GM10248 (cell line): ENCODE measurements at regions not wholly inside any gene's neighbourhood (a gene's known extent, or its start where the extent isn't known, plus 50 kb on each side); places are given as distances from the start of the nearest gene placed in this dataset.

Source experiments
- CTCF ChIA-PET: fragments of 300-600 bp; sonication (Branson Sonifier 250); formaldehyde crosslinking; extraction: SDS; loops from one replicate; lab custom pipeline; 2021; ENCODE audit warnings: antibody characterized with exemption; lab: Yijun Ruan, JAX
- POLR2A ChIA-PET: fragments of 350-650 bp; sonication (Branson Sonifier 250); formaldehyde crosslinking; extraction: SDS; loops from one replicate; lab custom pipeline; 2020; ENCODE audit warnings: antibody characterized with exemption; lab: Yijun Ruan, JAX
- DNase-seq: peaks from one replicate; pipeline ENCODE4 v3.0.0; 2012; ENCODE audit errors: extremely low spot score
- CTCF ChIP-seq: IDR thresholded peaks from 2 replicates; pipeline ENCODE4 v1.5.1; 2012; ENCODE audit warnings: mild to moderate bottlenecking, low read depth; ENCODE audit errors: extremely low read depth, missing control alignments, control extremely low read depth

- CTCF ChIA-PET: no interaction called here
- POLR2A ChIA-PET: interaction anchor here (0.7 kb wide), 1 partner anchor 1960 kb away, joined by 3 read pairs; the partner anchor contains the start of gene FUOM
- no peak for TF ChIP-seq CTCF
- no peak for DNase-seq
These were observed 86.6 kb upstream of the TCERG1L start for GRCh38 chr10:131398166-131398565.

GRCh38 chr10:131399981-131400380, 88.5 kb upstream of the TCERG1L start:
- DNase-seq: no peak
- TF ChIP-seq CTCF: no peak
- POLR2A ChIA-PET: interaction anchor here (0.5 kb wide), 1 partner anchor 488 kb away, joined by 3 read pairs; no protein-coding TSS in a partner anchor
- CTCF ChIA-PET: no interaction called here

- POLR2A ChIA-PET: no interaction called here
These were observed 89.0 kb upstream of the TCERG1L start for GRCh38 chr10:131400513-131400912.

GRCh38 chr10:131402771-131403650, 91.5 kb upstream of the TCERG1L start:
- no peak for DNase-seq
- POLR2A ChIA-PET: no interaction called here
- CTCF ChIA-PET: no interaction called here

More at GRCh38 chr10:131400513-131400912, 89.0 kb upstream of the TCERG1L start:
- CTCF ChIA-PET: no interaction called here
- no peak for DNase-seq
- no peak for TF ChIP-seq CTCF

GRCh38 chr10:131403936-131404335, 92.4 kb upstream of the TCERG1L start:
- ChIA-PET POLR2A (no interaction called here), CTCF (no interaction called here)
- no peak for TF ChIP-seq CTCF
- no peak for DNase-seq

More at GRCh38 chr10:131402771-131403650, 91.5 kb upstream of the TCERG1L start:
- no peak for TF ChIP-seq CTCF

- ChIA-PET CTCF (no interaction called here), POLR2A (no interaction called here)
- no peak for DNase-seq
- TF ChIP-seq CTCF: no peak
These were observed 93.4 kb upstream of the TCERG1L start for GRCh38 chr10:131404886-131405285.
